Activated CD4-positive, alpha-beta T cell treated with anti-CD3 and anti-CD28 coated beads, Interleukin-2, amount 50 U/mL, for 16 hours (primary cell): ENCODE measurements at regions not wholly inside any gene's neighbourhood (a gene's known extent, or its start where the extent isn't known, plus 50 kb on each side); places are given as distances from the start of the nearest gene placed in this dataset.
"Not testable (repeated sequence)": the region's sequence is repeated elsewhere in the genome, so short reads cannot be mapped to it uniquely, and the experiment has no call there.

Experiments used
- DNase-seq: peaks from one replicate; pipeline ENCODE4 v3.0.0-alpha.2; 2020

GRCh38 chr2:106004851-106005250 is 189.2 kb downstream of the UXS1 start:
- no peak for DNase-seq

- DNase-seq: no peak
Measured at GRCh38 chr2:105999211-105999989, 194.7 kb downstream of the UXS1 start.

GRCh38 chr2:105997711-105998110 is 196.4 kb downstream of the UXS1 start:
- no peak for DNase-seq

GRCh38 chr2:105990624-105991023 is 203.5 kb downstream of the UXS1 start:
- no peak for DNase-seq

GRCh38 chr2:105989803-105990202 is 204.3 kb downstream of the UXS1 start:
- not testable (repeated sequence) for DNase-seq

GRCh38 chr2:105989070-105989469 is 205.0 kb downstream of the UXS1 start:
- no peak for DNase-seq

- no peak for DNase-seq
Measured at GRCh38 chr2:105977807-105978206, 216.3 kb downstream of the UXS1 start.

GRCh38 chr2:105977212-105977611 is 216.9 kb downstream of the UXS1 start:
- DNase-seq: no peak

- no peak for DNase-seq
Measured at GRCh38 chr2:105974812-105975211, 219.3 kb downstream of the UXS1 start.

- no peak for DNase-seq
Measured at GRCh38 chr2:105972927-105973326, 221.2 kb downstream of the UXS1 start.

GRCh38 chr2:105972246-105972645 is 221.9 kb downstream of the UXS1 start:
- DNase-seq: no peak

GRCh38 chr2:105969552-105969951 is 224.5 kb downstream of the UXS1 start:
- DNase-seq: peak; percentile 14

GRCh38 chr2:105962221-105962620 is 217.5 kb downstream of the NCK2 start:
- DNase-seq: no peak

GRCh38 chr2:105961599-105962146 is 217.0 kb downstream of the NCK2 start:
- no peak for DNase-seq

GRCh38 chr2:105959357-105959756 is 214.6 kb downstream of the NCK2 start:
- DNase-seq: no peak

GRCh38 chr2:105954891-105955290 is 210.2 kb downstream of the NCK2 start:
- no peak for DNase-seq

- DNase-seq: no peak
Measured at GRCh38 chr2:105953942-105954341, 209.2 kb downstream of the NCK2 start.

- no peak for DNase-seq
Measured at GRCh38 chr2:105952131-105952530, 207.4 kb downstream of the NCK2 start.

GRCh38 chr2:105951384-105951694 is 206.6 kb downstream of the NCK2 start:
- DNase-seq: no peak

- no peak for DNase-seq
Measured at GRCh38 chr2:105950521-105951383, 206.0 kb downstream of the NCK2 start.

- DNase-seq: no peak
Measured at GRCh38 chr2:105943977-105944376, 199.3 kb downstream of the NCK2 start.
